ENCODE measurements at regions not wholly inside any gene's neighbourhood (a gene's known extent, or its start where the extent isn't known, plus 50 kb on each side); places are given as distances from the start of the nearest gene placed in this dataset.

GRCh38 chr20:48352042-48352441, 475.8 kb downstream of the PREX1 start:
- TF ChIP-seq CTCF (IDR thresholded peaks at IDR 0.05), result no peak
- intact Hi-C loops (cut with DNase I, micrococcal nuclease), result no loop called here
- no peak for ATAC-seq

GRCh38 chr20:48350313-48350988, 477.3 kb downstream of the PREX1 start:
- no peak for TF ChIP-seq CTCF (IDR thresholded peaks at IDR 0.05)
- Histone ChIP-seq H3K4me1 (ENCODE audit: low read depth) (no peaks in the 10 kb centered on the region), H3K36me3 (ENCODE audit: low read depth) (no peaks in the 10 kb centered on the region), H3K4me3 (no peak overlapping the region), H3K9me3 (no peaks in the 10 kb centered on the region)
- intact Hi-C loops (cut with DNase I, micrococcal nuclease), result no loop called here
- DNase-seq (no peak), ATAC-seq (peak; percentile 46)

More at GRCh38 chr20:48352042-48352441, 475.8 kb downstream of the PREX1 start:
- Histone ChIP-seq H3K4me3 (no peak overlapping the region), H3K4me1 (ENCODE audit: low read depth) (no peaks in the 10 kb centered on the region), H3K9me3 (no peaks in the 10 kb centered on the region), H3K36me3 (ENCODE audit: low read depth) (no peaks in the 10 kb centered on the region)
- DNase-seq, result no peak

GRCh38 chr20:48349656-48350055, 478.1 kb downstream of the PREX1 start:
- no peaks in the 10 kb centered on the region for H3K36me3 ChIP-seq (ENCODE audit: low read depth)
- DNase-seq, result no peak
- ATAC-seq, result no peak
- no peak for TF ChIP-seq CTCF (IDR thresholded peaks at IDR 0.05)
- H3K4me1 ChIP-seq (ENCODE audit: low read depth), result no peaks in the 10 kb centered on the region
- no peaks in the 10 kb centered on the region for H3K9me3 ChIP-seq
- H3K4me3 ChIP-seq, result no peak overlapping the region
- intact Hi-C loops (cut with DNase I, micrococcal nuclease), result no loop called here

- Histone ChIP-seq H3K4me1 (ENCODE audit: low read depth) (no peaks in the 10 kb centered on the region), H3K4me3 (no peak overlapping the region), H3K9me3 (no peaks in the 10 kb centered on the region), H3K36me3 (ENCODE audit: low read depth) (no peaks in the 10 kb centered on the region)
- ATAC-seq, result no peak
- intact Hi-C loops (cut with DNase I, micrococcal nuclease), result no loop called here
- no peak for DNase-seq
- no peak for TF ChIP-seq CTCF (IDR thresholded peaks at IDR 0.05)
Observed at GRCh38 chr20:48348022-48348421, 479.8 kb downstream of the PREX1 start.

- no peak for TF ChIP-seq CTCF (IDR thresholded peaks at IDR 0.05)
- no peak for ATAC-seq
- intact Hi-C loops (cut with DNase I, micrococcal nuclease), result no loop called here
Observed at GRCh38 chr20:48342822-48343513, 484.8 kb downstream of the PREX1 start.

More at GRCh38 chr20:48342822-48343513, 484.8 kb downstream of the PREX1 start:
- no peaks in the 10 kb centered on the region for H3K4me1 ChIP-seq (ENCODE audit: low read depth)
- no peaks in the 10 kb centered on the region for H3K36me3 ChIP-seq (ENCODE audit: low read depth)
- H3K4me3 ChIP-seq, result no peak overlapping the region
- no peaks in the 10 kb centered on the region for H3K9me3 ChIP-seq
- no peak for DNase-seq
